Ishikawa (cell line): ENCODE measurements at regions not wholly inside any gene's neighbourhood (a gene's known extent, or its start where the extent isn't known, plus 50 kb on each side); places are given as distances from the start of the nearest gene placed in this dataset.

Source experiments
- CEBPB ChIP-seq: IDR thresholded peaks from 2 replicates; pipeline ENCODE4 v1.6.1; 2012
- CREB1 ChIP-seq: IDR thresholded peaks from 2 replicates; pipeline ENCODE4 v1.6.1; 2012; ENCODE audit warnings: low read depth
- EGR1 ChIP-seq: IDR thresholded peaks from 2 replicates; pipeline ENCODE4 v1.6.1; 2012
- EP300 ChIP-seq: IDR thresholded peaks from 2 replicates; pipeline ENCODE4 v1.6.1; 2012; ENCODE audit warnings: borderline replicate concordance
- FOXM1 ChIP-seq: IDR thresholded peaks from 2 replicates; pipeline ENCODE4 v1.6.1; 2012; ENCODE audit warnings: low read depth, borderline replicate concordance
- NFIC ChIP-seq: IDR thresholded peaks from 2 replicates; pipeline ENCODE4 v1.6.1; 2012
- RAD21 ChIP-seq: IDR thresholded peaks from 2 replicates; pipeline ENCODE4 v1.6.1; 2012; ENCODE audit warnings: low read depth
- TAF1 ChIP-seq: IDR thresholded peaks from 2 replicates; pipeline ENCODE4 v1.6.1; 2012; ENCODE audit warnings: low read depth, mild to moderate bottlenecking
- TCF12 ChIP-seq: IDR thresholded peaks from 2 replicates; pipeline ENCODE4 v1.6.1; 2012; ENCODE audit warnings: low read depth
- TEAD4 ChIP-seq: IDR thresholded peaks from 2 replicates; pipeline ENCODE4 v1.6.1; 2012
- YY1 ChIP-seq: IDR thresholded peaks from 2 replicates; pipeline ENCODE4 v1.6.1; 2012; ENCODE audit warnings: low read depth
- ZBTB7A ChIP-seq: IDR thresholded peaks from 2 replicates; pipeline ENCODE4 v1.6.1; 2012; ENCODE audit warnings: low read depth
- TF ChIP-seq, protein P1 (sequence below): IDR thresholded peaks from 2 replicates; pipeline ENCODE4 v1.6.1; 2012; ENCODE audit warnings: low read depth, mild to moderate bottlenecking
- TF ChIP-seq, protein P2 (sequence below): IDR thresholded peaks from 2 replicates; pipeline ENCODE4 v1.6.1; 2012
- TF ChIP-seq, protein P3 (sequence below): IDR thresholded peaks from 2 replicates; pipeline ENCODE4 v1.6.1; 2012

DNA sequence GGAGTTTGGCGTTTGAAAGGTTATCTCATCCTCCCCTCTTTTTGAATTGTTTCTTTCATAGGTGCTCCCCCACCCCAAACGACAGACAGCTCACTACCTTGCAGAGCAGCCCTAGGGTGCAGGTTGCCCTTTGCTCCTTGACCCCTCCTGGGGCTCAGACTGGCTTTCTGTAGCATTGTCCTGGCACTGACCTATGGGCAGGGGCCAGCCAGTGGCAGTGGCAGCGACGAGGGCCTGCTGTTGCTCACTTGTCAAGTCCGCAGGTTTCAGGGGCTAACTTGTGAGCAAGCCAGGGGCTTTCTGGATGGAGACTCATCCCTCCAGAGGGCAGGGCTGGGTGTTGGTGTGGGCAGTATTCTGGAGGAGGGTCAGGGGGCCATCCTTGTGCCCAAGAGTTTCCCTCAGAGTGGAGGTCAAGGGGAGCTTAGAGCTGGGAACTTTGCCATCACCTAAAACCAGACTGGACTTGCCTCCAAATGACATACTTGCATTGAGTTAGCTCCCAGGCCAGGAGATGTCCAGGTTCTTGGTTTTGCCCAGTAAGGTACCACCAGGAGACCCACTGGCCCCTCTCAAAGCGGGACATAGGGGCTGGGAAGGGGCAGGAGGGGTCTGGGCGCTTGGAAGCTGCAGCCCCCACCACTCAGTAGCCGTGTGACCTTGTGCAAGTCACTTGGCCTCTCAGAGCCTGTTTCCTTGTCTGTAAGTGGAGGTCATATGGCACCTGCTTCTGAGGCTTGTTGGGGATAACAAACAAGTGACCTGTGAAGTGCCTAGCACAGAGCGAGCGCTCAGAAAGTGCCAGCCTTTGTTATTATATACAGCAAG is 53.5 kb upstream of the CDKN2AIPNL start:
- TF ChIP-seq NFIC: no peak
- TF ChIP-seq, protein P1, sequence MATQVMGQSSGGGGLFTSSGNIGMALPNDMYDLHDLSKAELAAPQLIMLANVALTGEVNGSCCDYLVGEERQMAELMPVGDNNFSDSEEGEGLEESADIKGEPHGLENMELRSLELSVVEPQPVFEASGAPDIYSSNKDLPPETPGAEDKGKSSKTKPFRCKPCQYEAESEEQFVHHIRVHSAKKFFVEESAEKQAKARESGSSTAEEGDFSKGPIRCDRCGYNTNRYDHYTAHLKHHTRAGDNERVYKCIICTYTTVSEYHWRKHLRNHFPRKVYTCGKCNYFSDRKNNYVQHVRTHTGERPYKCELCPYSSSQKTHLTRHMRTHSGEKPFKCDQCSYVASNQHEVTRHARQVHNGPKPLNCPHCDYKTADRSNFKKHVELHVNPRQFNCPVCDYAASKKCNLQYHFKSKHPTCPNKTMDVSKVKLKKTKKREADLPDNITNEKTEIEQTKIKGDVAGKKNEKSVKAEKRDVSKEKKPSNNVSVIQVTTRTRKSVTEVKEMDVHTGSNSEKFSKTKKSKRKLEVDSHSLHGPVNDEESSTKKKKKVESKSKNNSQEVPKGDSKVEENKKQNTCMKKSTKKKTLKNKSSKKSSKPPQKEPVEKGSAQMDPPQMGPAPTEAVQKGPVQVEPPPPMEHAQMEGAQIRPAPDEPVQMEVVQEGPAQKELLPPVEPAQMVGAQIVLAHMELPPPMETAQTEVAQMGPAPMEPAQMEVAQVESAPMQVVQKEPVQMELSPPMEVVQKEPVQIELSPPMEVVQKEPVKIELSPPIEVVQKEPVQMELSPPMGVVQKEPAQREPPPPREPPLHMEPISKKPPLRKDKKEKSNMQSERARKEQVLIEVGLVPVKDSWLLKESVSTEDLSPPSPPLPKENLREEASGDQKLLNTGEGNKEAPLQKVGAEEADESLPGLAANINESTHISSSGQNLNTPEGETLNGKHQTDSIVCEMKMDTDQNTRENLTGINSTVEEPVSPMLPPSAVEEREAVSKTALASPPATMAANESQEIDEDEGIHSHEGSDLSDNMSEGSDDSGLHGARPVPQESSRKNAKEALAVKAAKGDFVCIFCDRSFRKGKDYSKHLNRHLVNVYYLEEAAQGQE: no peak
- no peak for TF ChIP-seq TCF12
- TF ChIP-seq EP300: no peak
- no peak for TF ChIP-seq TEAD4

DNA sequence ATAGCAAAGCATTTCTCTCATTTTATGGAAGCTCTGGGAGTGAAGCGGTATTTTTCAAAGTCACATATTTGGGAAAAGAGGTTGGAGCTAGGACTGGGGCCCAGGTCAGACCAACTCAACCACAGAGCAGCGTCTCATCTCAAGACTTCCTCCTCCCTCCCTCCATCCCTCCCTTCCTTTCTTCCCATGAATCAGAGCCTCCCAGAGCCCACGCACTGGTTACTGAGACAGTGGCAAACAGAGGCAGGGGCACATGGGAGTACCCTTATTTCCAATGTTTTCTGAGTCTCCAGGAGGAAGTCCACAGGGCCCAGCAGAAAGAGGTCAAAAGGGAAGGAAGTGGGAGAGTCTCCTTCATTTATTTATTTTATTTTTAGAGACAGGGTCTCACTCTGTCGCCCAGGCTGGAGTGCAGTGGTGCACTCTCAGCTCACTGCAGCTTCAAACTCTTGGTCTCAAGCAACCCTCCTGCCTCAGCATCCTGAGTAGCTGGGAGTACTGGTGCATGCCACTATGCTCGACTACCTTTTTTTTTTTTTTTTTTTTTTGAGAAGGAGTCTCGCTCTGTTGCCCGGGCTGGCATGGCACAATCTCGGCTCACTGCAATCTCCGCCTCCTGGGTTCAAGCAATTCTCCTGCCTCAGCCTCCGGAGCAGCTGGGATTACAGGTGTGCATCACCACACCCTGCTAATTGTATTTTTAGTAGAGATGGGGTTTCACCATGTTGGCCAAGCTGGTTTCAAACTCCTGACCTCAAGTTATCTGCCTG is 52.5 kb upstream of the CDKN2AIPNL start:
- TF ChIP-seq, protein P2, sequence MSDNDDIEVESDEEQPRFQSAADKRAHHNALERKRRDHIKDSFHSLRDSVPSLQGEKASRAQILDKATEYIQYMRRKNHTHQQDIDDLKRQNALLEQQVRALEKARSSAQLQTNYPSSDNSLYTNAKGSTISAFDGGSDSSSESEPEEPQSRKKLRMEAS: no peak
- no peak for TF ChIP-seq ZBTB7A

DNA sequence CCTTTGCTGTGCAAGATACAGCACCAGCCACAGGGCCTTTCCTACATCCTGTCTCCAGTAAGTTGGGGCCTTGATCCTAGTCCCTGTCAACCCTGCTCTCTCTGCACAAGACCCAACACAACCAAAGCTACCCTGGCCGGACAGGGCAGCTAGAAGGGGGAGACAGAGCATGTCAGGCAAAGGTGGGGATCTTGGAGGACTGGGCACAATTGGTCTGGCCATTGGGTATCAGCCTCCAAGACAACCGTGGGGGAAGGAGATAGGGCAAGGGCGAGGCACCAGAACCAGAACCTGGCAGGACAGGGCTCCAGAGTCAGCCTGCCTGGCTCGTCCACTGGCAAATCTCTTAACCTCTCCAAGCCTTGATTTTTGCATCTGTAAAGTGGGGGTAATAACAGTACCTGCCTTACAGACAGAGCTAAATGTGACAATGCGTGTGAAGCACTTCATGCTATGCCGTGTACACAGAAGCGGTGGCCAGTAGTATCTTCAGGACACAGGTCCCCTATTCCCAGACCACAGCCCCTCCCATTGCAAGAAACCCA is 51.6 kb upstream of the CDKN2AIPNL start:
- TF ChIP-seq ZBTB7A (no peak), CREB1 (no peak), TEAD4 (no peak), RAD21 (no peak), TCF12 (no peak), EP300 (no peak), FOXM1 (no peak), EGR1 (no peak), TAF1 (no peak), NFIC (no peak), CEBPB (no peak), YY1 (no peak)
- TF ChIP-seq, protein P2: no peak
- TF ChIP-seq, protein P1: no peak
- TF ChIP-seq, protein P3, sequence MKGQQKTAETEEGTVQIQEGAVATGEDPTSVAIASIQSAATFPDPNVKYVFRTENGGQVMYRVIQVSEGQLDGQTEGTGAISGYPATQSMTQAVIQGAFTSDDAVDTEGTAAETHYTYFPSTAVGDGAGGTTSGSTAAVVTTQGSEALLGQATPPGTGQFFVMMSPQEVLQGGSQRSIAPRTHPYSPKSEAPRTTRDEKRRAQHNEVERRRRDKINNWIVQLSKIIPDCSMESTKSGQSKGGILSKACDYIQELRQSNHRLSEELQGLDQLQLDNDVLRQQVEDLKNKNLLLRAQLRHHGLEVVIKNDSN: no peak

DNA sequence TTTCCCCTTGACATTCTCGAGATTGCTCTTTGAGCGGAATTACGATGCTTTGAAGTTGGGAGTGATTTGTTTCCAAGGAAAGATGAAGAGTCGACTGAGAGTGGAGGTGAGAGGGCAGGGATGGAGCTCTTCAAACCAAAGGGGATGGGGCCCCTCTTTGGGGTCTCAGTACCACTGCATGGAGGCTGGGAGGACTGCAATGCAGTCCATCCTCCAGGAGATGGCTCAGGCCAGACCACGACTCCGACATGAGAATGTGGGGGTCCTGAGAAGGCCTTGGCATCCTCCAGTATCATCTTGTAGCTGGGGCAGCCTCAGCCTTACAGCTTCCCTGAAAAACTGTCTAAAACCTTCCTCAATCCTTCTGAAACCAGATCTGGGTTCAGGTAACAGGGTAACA is 51.1 kb upstream of the CDKN2AIPNL start:
- TF ChIP-seq NFIC: no peak
- no peak for TF ChIP-seq YY1
- TF ChIP-seq TCF12: no peak
- TF ChIP-seq FOXM1: no peak
- no peak for TF ChIP-seq ZBTB7A
- no peak for TF ChIP-seq TEAD4
- TF ChIP-seq EP300: no peak
- no peak for TF ChIP-seq TAF1
- TF ChIP-seq, protein P3: no peak
- no peak for TF ChIP-seq RAD21
- TF ChIP-seq, protein P1: no peak
- TF ChIP-seq, protein P2: no peak
- TF ChIP-seq CEBPB: no peak
- TF ChIP-seq EGR1: no peak
- TF ChIP-seq CREB1: no peak
